ENCODE measurements at regions not wholly inside any gene's neighbourhood (a gene's known extent, or its start where the extent isn't known, plus 50 kb on each side); places are given as distances from the start of the nearest gene placed in this dataset.

GRCh38 chr3:23663661-23664186 lies 142.0 kb upstream of the UBE2E1 start:
- ATAC-seq (ENCODE audit: low read depth) (no peak), DNase-seq (no peak)
- no peak overlapping the region for H3K9ac ChIP-seq (ENCODE audit: low read length)
- WGBS (ENCODE audit: insufficient coverage): 84% methylated on average over 5 of the region's 5 CpGs
- Mint-ChIP-seq H3K27ac (no peak overlapping the region), H3K27me3 (no peaks in the 10 kb centered on the region), H3K4me3 (no peak overlapping the region), H3K9me3 (ENCODE audit: insufficient read depth) (no peaks in the 10 kb centered on the region), H3K4me1 (peaks cover 49% of the 10 kb centered on the region)
- H3K4me3 ChIP-seq (ENCODE audit: control extremely low read depth in 1 of 5, extremely low read depth in 1 of 5, insufficient read depth in 1 of 5, low read depth in 2 of 5, low read length in 4 of 5): no peak overlapping the region
- no peaks in the 10 kb centered on the region for H3K36me3 ChIP-seq (replicated peaks in 1 of 2; ENCODE audit: control extremely low read depth in 1 of 2, control insufficient read depth in 1 of 2, extremely low read depth in 1 of 2, insufficient read depth in 2 of 2, low read length in 1 of 2)
- H3K9me3 ChIP-seq (ENCODE audit: control extremely low read depth in 1 of 3, control insufficient read depth in 2 of 3, insufficient read depth in 1 of 3, low read length in 2 of 3): peaks cover 0 to 2% (median 0%) of the 10 kb centered on the region in 3 donors
- no peaks in the 10 kb centered on the region for H3K79me2 ChIP-seq (ENCODE audit: control insufficient read depth, insufficient read depth, low read length)
- POLR2A ChIA-PET: no interaction called here
- intact Hi-C loops (cut with micrococcal nuclease): loop anchor here (10.0 kb wide), 1 partner anchor 459 kb away; the partner anchor contains the start of gene UBE2E2
- H2AFZ ChIP-seq (ENCODE audit: insufficient read depth, low read depth, low read length, poor library complexity, severe bottlenecking): no peak overlapping the region
- no peaks in the 10 kb centered on the region for H4K20me1 ChIP-seq (ENCODE audit: control insufficient read depth, insufficient read depth, low read length, poor library complexity, severe bottlenecking)
- no peak overlapping the region for H3K27ac ChIP-seq (ENCODE audit: low read length in 2 of 2)
- CTCF ChIA-PET: interaction anchor here (0.7 kb wide), 2 partner anchors 86 to 156 kb away, joined by 3 read pairs; no protein-coding TSS in a partner anchor
- H3K27me3 ChIP-seq (replicated peaks in 1 of 4; ENCODE audit: control extremely low read depth in 1 of 4, control insufficient read depth in 3 of 4, insufficient read depth in 4 of 4, low read length in 3 of 4): no peaks in the 10 kb centered on the region
- peaks cover 44 to 49% of the 10 kb centered on the region in 2 donors for H3K4me1 ChIP-seq (ENCODE audit: control insufficient read depth in 2 of 2, insufficient read depth in 2 of 2, low read length in 2 of 2)
- H3K4me2 ChIP-seq (replicated peaks; ENCODE audit: low read depth, low read length, poor library complexity, severe bottlenecking): no peak overlapping the region
- TF ChIP-seq EZH2 (IDR thresholded peaks at IDR 0.05; ENCODE audit: borderline replicate concordance, insufficient read depth, low read depth, low read length, poor library complexity, severe bottlenecking) (no peak), CTCF (IDR thresholded peaks at IDR 0.05) (no peak)

GRCh38 chr3:23664459-23664858 lies 141.3 kb upstream of the UBE2E1 start:
- Histone ChIP-seq H3K27ac (ENCODE audit: low read length in 2 of 2) (no peak overlapping the region), H3K79me2 (ENCODE audit: control insufficient read depth, insufficient read depth, low read length) (no peaks in the 10 kb centered on the region), H3K4me1 (ENCODE audit: control insufficient read depth in 2 of 2, insufficient read depth in 2 of 2, low read length in 2 of 2) (peaks cover 38 to 43% of the 10 kb centered on the region in 2 donors), H3K4me3 (ENCODE audit: control extremely low read depth in 1 of 5, extremely low read depth in 1 of 5, insufficient read depth in 1 of 5, low read depth in 2 of 5, low read length in 4 of 5) (no peak overlapping the region), H3K9me3 (ENCODE audit: control extremely low read depth in 1 of 3, control insufficient read depth in 2 of 3, insufficient read depth in 1 of 3, low read length in 2 of 3) (peaks cover 0 to 2% (median 0%) of the 10 kb centered on the region in 3 donors), H3K4me2 (replicated peaks; ENCODE audit: low read depth, low read length, poor library complexity, severe bottlenecking) (no peak overlapping the region), H4K20me1 (ENCODE audit: control insufficient read depth, insufficient read depth, low read length, poor library complexity, severe bottlenecking) (no peaks in the 10 kb centered on the region), H2AFZ (ENCODE audit: insufficient read depth, low read depth, low read length, poor library complexity, severe bottlenecking) (no peak overlapping the region), H3K9ac (ENCODE audit: low read length) (no peak overlapping the region), H3K27me3 (replicated peaks in 1 of 4; ENCODE audit: control extremely low read depth in 1 of 4, control insufficient read depth in 3 of 4, insufficient read depth in 4 of 4, low read length in 3 of 4) (no peaks in the 10 kb centered on the region), H3K36me3 (replicated peaks in 1 of 2; ENCODE audit: control extremely low read depth in 1 of 2, control insufficient read depth in 1 of 2, extremely low read depth in 1 of 2, insufficient read depth in 2 of 2, low read length in 1 of 2) (no peaks in the 10 kb centered on the region)
- Mint-ChIP-seq H3K27ac (no peak overlapping the region), H3K27me3 (peaks cover 3% of the 10 kb centered on the region), H3K9me3 (ENCODE audit: insufficient read depth) (no peaks in the 10 kb centered on the region), H3K4me1 (peaks cover 43% of the 10 kb centered on the region), H3K4me3 (no peak overlapping the region)
- intact Hi-C loops (cut with micrococcal nuclease): loop anchor here (10.0 kb wide), 1 partner anchor 460 kb away; the partner anchor contains the start of gene UBE2E2
- TF ChIP-seq CTCF (IDR thresholded peaks at IDR 0.05): no peak
- TF ChIP-seq EZH2 (IDR thresholded peaks at IDR 0.05; ENCODE audit: borderline replicate concordance, insufficient read depth, low read depth, low read length, poor library complexity, severe bottlenecking): no peak
- DNase-seq (no peak), ATAC-seq (ENCODE audit: low read depth) (no peak)
- POLR2A ChIA-PET: no interaction called here
- CTCF ChIA-PET: no interaction called here
- WGBS (ENCODE audit: insufficient coverage): no CpG with 5 or more reads among the region's 1 CpG

Data from B cell (primary cell).